GM21423 (cell line): ENCODE measurements at regions not wholly inside any gene's neighbourhood (a gene's known extent, or its start where the extent isn't known, plus 50 kb on each side); places are given as distances from the start of the nearest gene placed in this dataset.
"Not testable (repeated sequence)": the region's sequence is repeated elsewhere in the genome, so short reads cannot be mapped to it uniquely, and the experiment has no call there.

Experiments used
- ATAC-seq: cut with Tn5 transposase; IDR thresholded peaks from one replicate; pipeline ENCODE4 v1.9.1; 2021; ENCODE audit warnings: mild to moderate bottlenecking, moderate library complexity; ENCODE audit not compliant: unreplicated experiment

- no peak for ATAC-seq
These were observed 460.7 kb upstream of the ATXN7L3B start for GRCh38 chr12:74076918-74077317.

GRCh38 chr12:74105434-74105833 is 432.2 kb upstream of the ATXN7L3B start:
- ATAC-seq: no peak

GRCh38 chr12:74108729-74109128 is 428.9 kb upstream of the ATXN7L3B start:
- ATAC-seq: no peak

GRCh38 chr12:74111688-74112360 is 425.8 kb upstream of the ATXN7L3B start:
- peak; percentile 46 for ATAC-seq

GRCh38 chr12:74119811-74120362 is 417.7 kb upstream of the ATXN7L3B start:
- no peak for ATAC-seq

GRCh38 chr12:74120644-74121043 is 417.0 kb upstream of the ATXN7L3B start:
- no peak for ATAC-seq

DNA sequence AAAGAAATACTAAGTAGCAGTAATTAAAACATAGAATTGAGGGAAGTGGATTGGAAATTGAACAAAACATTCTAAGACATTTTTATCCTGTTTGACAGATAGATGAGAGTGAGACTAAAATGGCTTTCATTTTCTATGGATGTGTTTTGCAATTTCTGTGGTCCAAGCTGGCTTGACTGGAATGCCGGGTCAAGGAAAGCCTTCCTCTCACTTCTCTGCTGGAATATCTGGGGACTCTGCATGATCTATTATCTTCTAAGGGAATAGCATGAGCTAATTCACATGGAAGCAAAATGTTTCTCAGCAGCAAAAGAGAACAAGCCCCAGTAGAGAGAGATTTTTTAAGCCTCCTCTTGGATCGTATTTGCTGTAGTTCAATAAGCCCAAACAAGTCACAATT is 407.9 kb upstream of the ATXN7L3B start:
- no peak for ATAC-seq

GRCh38 chr12:74144396-74144795 is 393.2 kb upstream of the ATXN7L3B start:
- no peak for ATAC-seq

- ATAC-seq: no peak
These were observed 392.3 kb upstream of the ATXN7L3B start for GRCh38 chr12:74145328-74145727.

GRCh38 chr12:74148849-74149248 is 388.8 kb upstream of the ATXN7L3B start:
- ATAC-seq: no peak

DNA sequence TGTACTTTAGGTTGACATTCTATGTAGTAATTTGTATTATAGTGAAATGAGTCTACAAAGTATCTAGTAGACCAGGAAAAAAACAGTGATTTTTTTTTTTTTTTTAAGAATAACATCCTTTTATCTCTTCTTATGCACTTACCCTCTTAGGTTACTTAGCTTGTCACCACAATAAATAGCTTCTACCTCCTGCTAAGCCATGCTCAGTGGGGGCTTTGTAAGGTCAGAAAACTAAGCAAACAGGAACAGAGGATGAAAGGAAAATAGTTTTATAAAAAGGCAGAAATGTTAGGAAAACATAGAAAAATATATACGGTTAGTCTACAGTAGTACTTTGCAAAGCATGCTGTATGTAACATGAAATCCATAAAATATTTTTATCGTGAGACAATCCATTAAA is 385.3 kb upstream of the ATXN7L3B start:
- no peak for ATAC-seq

GRCh38 chr12:74166096-74166495 is 371.5 kb upstream of the ATXN7L3B start:
- ATAC-seq: no peak

GRCh38 chr12:74169607-74170006 is 368.0 kb upstream of the ATXN7L3B start:
- no peak for ATAC-seq

DNA sequence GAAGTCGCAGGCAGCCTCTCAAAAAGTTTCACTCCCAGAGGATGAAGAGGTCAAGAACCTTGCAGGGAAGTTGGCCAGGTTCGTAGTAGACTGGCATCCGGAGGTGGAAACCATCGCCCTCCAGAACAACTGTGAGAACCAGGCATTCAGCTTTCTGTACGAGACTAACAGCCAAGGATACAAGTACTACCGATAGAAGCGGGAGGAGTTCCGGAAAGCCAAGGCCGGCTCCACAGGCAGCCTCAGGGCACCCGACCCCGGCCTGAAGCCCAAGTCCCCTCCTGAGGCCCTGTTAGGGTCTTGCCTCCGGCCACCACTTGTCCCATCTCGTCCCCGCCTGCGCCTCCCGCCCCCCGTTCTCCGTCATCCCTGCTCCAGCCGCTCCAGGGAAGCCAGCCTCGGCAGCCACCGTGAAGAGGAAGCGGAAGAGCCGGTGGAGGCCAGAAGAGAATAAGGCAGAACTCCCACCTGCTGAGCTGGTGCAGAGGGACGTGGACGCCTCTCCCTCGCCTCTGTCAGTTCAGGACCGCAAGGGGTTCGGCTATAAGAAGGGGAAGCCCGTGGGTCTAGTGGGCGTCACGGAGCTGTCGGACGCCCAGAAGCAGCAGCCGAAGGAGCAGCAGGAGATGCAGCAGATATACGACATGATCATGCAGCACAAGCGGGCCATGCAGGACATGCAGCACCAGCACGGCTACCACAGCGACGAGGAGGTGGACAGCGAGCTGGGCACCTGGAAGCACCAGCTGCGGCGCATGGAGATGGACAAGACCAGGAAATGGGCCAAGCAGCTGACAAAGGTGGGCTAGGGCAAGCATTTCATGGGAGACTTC is 366.8 kb upstream of the ATXN7L3B start:
- no peak for ATAC-seq

DNA sequence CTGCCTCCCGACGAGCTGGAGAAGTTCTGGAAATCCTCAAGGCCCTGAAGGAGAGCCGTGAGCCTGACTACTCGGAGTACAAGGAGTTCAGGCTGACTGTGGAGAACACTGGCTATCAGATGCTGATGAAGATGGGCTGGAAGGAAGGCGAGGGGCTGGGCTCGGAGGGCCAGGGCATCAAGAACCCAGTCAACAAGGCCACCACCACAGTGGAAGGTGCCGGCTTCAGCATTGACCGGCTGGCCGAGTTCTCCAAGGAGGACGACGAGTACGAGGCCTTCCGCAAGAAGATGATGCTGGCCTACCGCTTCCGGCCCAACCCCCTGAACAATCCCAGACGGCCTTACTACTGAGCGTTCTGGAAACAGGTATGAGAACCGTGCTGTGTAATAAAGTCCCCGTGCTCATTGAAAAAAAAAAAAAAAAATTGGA is 366.1 kb upstream of the ATXN7L3B start:
- ATAC-seq: no peak

DNA sequence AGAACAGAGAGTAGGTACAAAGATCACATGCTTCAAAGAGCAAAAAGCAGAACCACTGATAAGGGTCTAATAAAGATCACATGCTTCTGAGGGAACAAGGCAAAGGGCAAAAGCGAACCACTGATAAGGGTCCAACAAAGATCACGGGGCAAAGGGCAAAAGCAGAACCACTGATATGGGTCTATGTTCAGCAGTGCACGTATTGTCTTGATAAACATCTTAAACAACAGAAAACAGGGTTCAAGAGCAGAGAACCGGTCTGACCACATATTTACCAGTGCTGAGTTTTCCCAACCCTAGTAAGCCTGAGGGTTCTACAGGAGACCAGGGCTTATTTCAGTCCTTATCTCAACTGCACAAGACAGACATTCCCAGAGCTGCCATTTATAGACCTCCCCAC is 362.7 kb upstream of the ATXN7L3B start:
- ATAC-seq: not testable (repeated sequence)

GRCh38 chr12:74185360-74185759 is 352.3 kb upstream of the ATXN7L3B start:
- ATAC-seq: no peak

DNA sequence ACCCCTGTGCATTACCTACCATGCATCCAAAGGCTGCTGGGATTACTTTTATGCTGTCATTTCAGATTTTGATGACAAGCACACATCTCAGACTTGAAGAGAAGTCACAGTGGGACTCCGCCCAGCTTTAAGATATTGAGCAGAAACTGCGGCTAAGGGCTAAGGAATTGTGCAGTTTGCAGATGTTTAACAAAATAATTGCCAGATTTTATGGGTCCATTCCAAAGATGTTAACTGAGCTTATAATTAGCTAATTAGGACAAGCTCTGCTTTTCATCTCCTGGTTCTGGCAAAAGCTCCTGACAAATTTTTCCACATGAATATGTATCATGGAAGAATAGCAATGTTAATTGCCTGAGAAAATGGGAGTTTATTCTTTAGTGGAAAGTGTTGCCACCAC is 344.4 kb upstream of the ATXN7L3B start:
- no peak for ATAC-seq

GRCh38 chr12:74204236-74204635 is 333.4 kb upstream of the ATXN7L3B start:
- ATAC-seq: no peak

DNA sequence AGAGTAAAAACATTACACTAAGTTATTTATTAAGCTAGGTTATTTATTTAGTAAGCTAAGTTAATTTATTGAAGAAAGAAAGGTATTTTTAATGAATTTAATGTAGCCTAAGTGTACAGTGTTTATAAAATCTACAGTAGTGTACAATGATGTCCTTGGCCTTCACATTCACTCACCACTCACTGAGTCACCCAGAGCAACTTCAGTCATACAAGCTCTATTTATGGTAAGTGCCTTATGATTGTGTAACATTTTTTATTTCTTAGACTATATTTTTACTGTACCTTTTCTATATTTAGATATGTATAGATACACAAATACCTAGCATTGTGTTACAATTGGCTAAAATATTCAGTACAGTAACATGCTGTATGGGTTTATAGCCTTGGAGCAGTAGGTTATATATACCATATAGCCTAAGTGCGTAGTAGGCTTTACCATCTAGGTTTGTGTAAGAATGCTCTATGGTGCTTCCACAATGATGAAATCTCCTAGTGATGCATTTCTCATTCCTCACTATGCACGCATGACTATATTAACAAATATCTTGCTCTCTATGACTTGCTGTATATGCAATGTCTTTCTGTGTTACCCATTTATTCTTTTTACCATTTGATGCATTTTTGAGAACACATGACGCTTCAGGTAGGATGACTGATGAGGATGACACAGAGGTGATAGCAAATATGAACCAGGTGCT is 309.6 kb upstream of the ATXN7L3B start:
- ATAC-seq: no peak

- ATAC-seq: no peak
These were observed 308.0 kb upstream of the ATXN7L3B start for GRCh38 chr12:74229671-74230070.
